WTC11 (cell line): ENCODE measurements at regions not wholly inside any gene's neighbourhood (a gene's known extent, or its start where the extent isn't known, plus 50 kb on each side); places are given as distances from the start of the nearest gene placed in this dataset.

Experiments
- FOXJ3 ChIP-seq: sonication (generic); formaldehyde crosslinking; IDR thresholded peaks from 2 replicates; pipeline ENCODE4 v1.9.0; 2021; ENCODE audit warnings: missing genetic modification reagents, mild to moderate bottlenecking, borderline replicate concordance
- IRF1 ChIP-seq: sonication (generic); formaldehyde crosslinking; IDR thresholded peaks from 2 replicates; pipeline ENCODE4 v1.8.0; 2023; ENCODE audit warnings: missing genetic modification reagents
- NFYB ChIP-seq: sonication (generic); formaldehyde crosslinking; conservative IDR thresholded peaks from 2 replicates; pipeline ENCODE4 v1.8.0; 2022; ENCODE audit warnings: low read depth, missing genetic modification reagents

- TF ChIP-seq IRF1, result no peak
- TF ChIP-seq FOXJ3, result no peak
- TF ChIP-seq NFYB (CRISPR knock-in tag), result no peak
Observed at GRCh38 chr5:113800686-113801085, 287.2 kb downstream of the YTHDC2 start.
